Trophoblast cell (in vitro differentiated cells and primary cell): ENCODE measurements at regions not wholly inside any gene's neighbourhood (a gene's known extent, or its start where the extent isn't known, plus 50 kb on each side); places are given as distances from the start of the nearest gene placed in this dataset.

Source experiments
- DNase-seq, 2 donors: peaks; one replicate each; pipeline ENCODE4 v3.0.0-alpha.2; 2016
- H2AFZ ChIP-seq: 2 replicates; pipeline ENCODE4 v1.6.1; 2013; ENCODE audit warnings: low read length, moderate library complexity, mild to moderate bottlenecking; ENCODE audit not compliant: insufficient read depth, poor library complexity
- H2AK5ac ChIP-seq: 2 replicates; pipeline ENCODE4 v1.6.1; 2013; ENCODE audit warnings: mild to moderate bottlenecking, low read length
- H2BK120ac ChIP-seq: 2 replicates; pipeline ENCODE4 v1.6.1; 2013; ENCODE audit warnings: low read length, mild to moderate bottlenecking, moderate library complexity; ENCODE audit not compliant: insufficient read depth, poor library complexity
- H2BK12ac ChIP-seq: 2 replicates; pipeline ENCODE4 v1.6.1; 2013; ENCODE audit warnings: mild to moderate bottlenecking, low read length, moderate library complexity
- H2BK5ac ChIP-seq: 2 replicates; pipeline ENCODE4 v1.6.1; 2013; ENCODE audit warnings: low read length, low read depth, moderate library complexity, mild to moderate bottlenecking; ENCODE audit not compliant: poor library complexity
- H3K14ac ChIP-seq: 2 replicates; pipeline ENCODE4 v1.6.1; 2013; ENCODE audit warnings: mild to moderate bottlenecking, low read length
- H3K18ac ChIP-seq: 2 replicates; pipeline ENCODE4 v1.6.1; 2013; ENCODE audit warnings: mild to moderate bottlenecking, low read length
- H3K23ac ChIP-seq: 2 replicates; pipeline ENCODE4 v1.6.1; 2013; ENCODE audit warnings: low read length
- H3K27ac ChIP-seq: 2 replicates; pipeline ENCODE4 v1.5.1; 2013; ENCODE audit warnings: low read depth, mild to moderate bottlenecking, inconsistent platforms, low read length, moderate library complexity
- H3K27me3 ChIP-seq: 2 replicates; pipeline ENCODE4 v1.6.1; 2013; ENCODE audit warnings: inconsistent platforms, mild to moderate bottlenecking, low read length, moderate library complexity; ENCODE audit not compliant: insufficient read depth
- H3K36me3 ChIP-seq, 2 experiments: 1 replicate in 1 of 2; 2 replicates in 1 of 2; pipeline ENCODE4 v1.6.1; 2013; ENCODE audit warnings: low read length in 2 of 2, mild to moderate bottlenecking in 2 of 2, moderate library complexity in 1 of 2; ENCODE audit not compliant: insufficient read depth in 2 of 2, control insufficient read depth in 1 of 2
- H3K4ac ChIP-seq: 2 replicates; pipeline ENCODE4 v1.6.1; 2013; ENCODE audit warnings: low read depth, mild to moderate bottlenecking, low read length, moderate library complexity
- H3K4me1 ChIP-seq, 2 experiments: 1 replicate in 1 of 2; 2 replicates in 1 of 2; pipeline ENCODE4 v1.6.1; 2013; ENCODE audit warnings: low read length in 2 of 2, mild to moderate bottlenecking in 2 of 2, moderate library complexity in 1 of 2; ENCODE audit not compliant: insufficient read depth in 2 of 2, control insufficient read depth in 1 of 2
- H3K4me2 ChIP-seq: 2 replicates; pipeline ENCODE4 v1.6.1; 2013; ENCODE audit warnings: inconsistent platforms, mild to moderate bottlenecking, low read length, moderate library complexity
- H3K4me3 ChIP-seq: 2 replicates; pipeline ENCODE4 v1.5.1; 2013; ENCODE audit warnings: mild to moderate bottlenecking, low read depth, low read length, inconsistent platforms
- H3K79me1 ChIP-seq: one replicate; pipeline ENCODE4 v1.6.1; 2013; ENCODE audit warnings: low read length
- H3K79me2 ChIP-seq: 2 replicates; pipeline ENCODE4 v1.6.1; 2013; ENCODE audit warnings: low read length, mild to moderate bottlenecking; ENCODE audit not compliant: control insufficient read depth, insufficient read depth, poor library complexity
- H3K9ac ChIP-seq: 2 replicates; pipeline ENCODE4 v1.6.1; 2013; ENCODE audit warnings: mild to moderate bottlenecking, low read length
- H3K9me3 ChIP-seq: 2 replicates; pipeline ENCODE4 v1.6.1; 2013; ENCODE audit warnings: low read depth, mild to moderate bottlenecking, control low read depth, inconsistent platforms, low read length; ENCODE audit not compliant: insufficient read depth
- H4K12ac ChIP-seq: 2 replicates; pipeline ENCODE4 v1.6.1; 2013; ENCODE audit warnings: low read depth, mild to moderate bottlenecking, low read length, moderate library complexity
- H4K8ac ChIP-seq: 2 replicates; pipeline ENCODE4 v1.6.1; 2013; ENCODE audit warnings: low read depth, mild to moderate bottlenecking, low read length, moderate library complexity
- H4K91ac ChIP-seq: one replicate; pipeline ENCODE4 v1.6.1; 2013; ENCODE audit warnings: low read depth, mild to moderate bottlenecking, low read length, moderate library complexity
- WGBS: extraction: QIAGEN DNeasy Blood & Tissue Kit; methylation state at CpG from one replicate; pipeline ENCODE4 v1.1.7; 2013; ENCODE audit warnings: missing lambda C conversion rate; ENCODE audit not compliant: insufficient read length, insufficient coverage; ENCODE audit errors: extremely low coverage; 5-methylcytosine and 5-hydroxymethylcytosine counted together

DNA sequence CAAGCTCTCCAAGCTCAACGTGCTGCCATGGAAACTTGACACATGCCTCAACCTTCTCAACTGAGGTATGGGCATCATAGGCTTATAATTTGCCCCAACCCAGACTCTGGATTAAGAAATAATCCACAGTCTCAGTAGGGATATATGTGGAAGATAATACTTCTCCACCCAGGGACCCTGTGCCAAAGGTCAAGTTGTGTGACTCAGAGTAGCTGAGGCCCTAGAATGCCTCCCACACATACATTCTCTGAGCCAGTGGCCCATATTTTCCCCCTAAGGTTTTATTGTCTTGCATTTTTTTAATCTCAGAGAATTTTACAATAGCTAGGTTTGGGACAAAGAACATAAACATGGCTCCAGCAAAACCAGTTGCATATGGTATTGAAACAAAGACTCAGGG is 283.1 kb downstream of the IDS start:
- H3K4me2 ChIP-seq, result no peak overlapping the region
- no peak overlapping the region for H3K14ac ChIP-seq
- no peak for DNase-seq
- no peak overlapping the region for H3K18ac ChIP-seq
- no peaks in the 10 kb centered on the region for H3K79me1 ChIP-seq
- no peaks in the 10 kb centered on the region for H3K9me3 ChIP-seq
- H3K27me3 ChIP-seq, result no peaks in the 10 kb centered on the region
- no peaks in the 10 kb centered on the region for H3K4me1 ChIP-seq
- no peak overlapping the region for H4K12ac ChIP-seq
- no peak overlapping the region for H3K23ac ChIP-seq
- no peaks in the 10 kb centered on the region for H3K79me2 ChIP-seq
- no peak overlapping the region for H3K9ac ChIP-seq
- no peak overlapping the region for H3K4me3 ChIP-seq
- no peak overlapping the region for H4K8ac ChIP-seq
- H2BK12ac ChIP-seq, result no peak overlapping the region
- H3K4ac ChIP-seq, result no peak overlapping the region
- no peak overlapping the region for H2BK120ac ChIP-seq
- no peak overlapping the region for H2AK5ac ChIP-seq
- no peak overlapping the region for H3K27ac ChIP-seq
- H3K36me3 ChIP-seq, result no peaks in the 10 kb centered on the region
- no peak overlapping the region for H2BK5ac ChIP-seq
- H4K91ac ChIP-seq, result no peak overlapping the region
- no CpG with 5 or more reads among the region's 1 CpG for WGBS
- no peak overlapping the region for H2AFZ ChIP-seq

DNA sequence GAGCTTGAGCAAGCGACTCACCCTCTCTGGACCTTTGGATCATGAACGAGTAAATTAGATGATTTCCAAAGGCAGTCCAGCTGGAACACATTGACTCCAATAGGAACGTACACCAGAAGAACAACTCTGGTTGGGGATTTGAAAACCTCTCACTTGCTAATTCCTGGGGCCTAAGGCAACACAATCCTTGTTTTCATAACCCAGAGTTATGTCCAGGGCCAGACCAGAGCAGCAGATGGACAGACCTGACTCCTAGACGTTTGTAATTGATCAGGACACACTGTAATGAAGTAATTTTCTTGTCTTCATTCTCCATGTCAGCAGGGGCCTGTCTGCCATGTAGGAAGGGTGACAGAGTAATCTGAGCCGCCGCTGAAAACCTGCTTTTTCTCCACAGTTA is 283.9 kb downstream of the IDS start:
- no peaks in the 10 kb centered on the region for H3K4me1 ChIP-seq
- no peaks in the 10 kb centered on the region for H3K27me3 ChIP-seq
- H2BK5ac ChIP-seq, result no peak overlapping the region
- no peaks in the 10 kb centered on the region for H3K36me3 ChIP-seq
- no peak overlapping the region for H3K14ac ChIP-seq
- H3K4me2 ChIP-seq, result no peak overlapping the region
- no peaks in the 10 kb centered on the region for H3K79me2 ChIP-seq
- no peak overlapping the region for H3K18ac ChIP-seq
- no peak overlapping the region for H2AK5ac ChIP-seq
- H3K4me3 ChIP-seq, result no peak overlapping the region
- no peak overlapping the region for H3K4ac ChIP-seq
- no peaks in the 10 kb centered on the region for H3K9me3 ChIP-seq
- no peak for DNase-seq
- no peak overlapping the region for H4K8ac ChIP-seq
- no peaks in the 10 kb centered on the region for H3K79me1 ChIP-seq
- H3K9ac ChIP-seq, result no peak overlapping the region
- whole genome bisulfite sequencing, result no CpG with 5 or more reads among the region's 6 CpGs
- H2BK12ac ChIP-seq, result no peak overlapping the region
- no peak overlapping the region for H4K91ac ChIP-seq
- H2BK120ac ChIP-seq, result no peak overlapping the region
- H3K23ac ChIP-seq, result no peak overlapping the region
- no peak overlapping the region for H2AFZ ChIP-seq
- H4K12ac ChIP-seq, result no peak overlapping the region
- no peak overlapping the region for H3K27ac ChIP-seq

DNA sequence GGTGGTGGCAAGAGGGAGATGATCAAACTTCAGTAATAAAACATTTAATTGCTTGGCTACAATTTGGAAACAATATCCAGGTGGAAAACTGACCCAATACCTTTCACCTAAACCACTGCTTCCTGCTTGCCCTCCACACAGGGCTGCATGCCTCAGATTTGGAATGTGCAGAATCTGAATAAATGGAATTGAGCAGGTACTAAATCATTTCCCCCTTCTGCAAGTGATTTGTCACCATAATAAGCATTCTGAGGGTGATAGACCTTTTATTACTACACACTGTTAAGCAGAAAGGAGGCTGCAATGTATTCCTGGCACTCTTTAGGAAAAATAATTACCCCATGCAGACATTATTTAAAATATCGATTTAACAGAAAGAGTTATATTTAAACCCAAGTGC is 291.8 kb downstream of the IDS start:
- no peak overlapping the region for H3K4ac ChIP-seq
- no peak overlapping the region for H2BK5ac ChIP-seq
- H3K14ac ChIP-seq, result no peak overlapping the region
- no peaks in the 10 kb centered on the region for H3K79me1 ChIP-seq
- DNase-seq, result no peak
- H3K27ac ChIP-seq, result no peak overlapping the region
- no peak overlapping the region for H3K9ac ChIP-seq
- H3K23ac ChIP-seq, result no peak overlapping the region
- no peak overlapping the region for H4K12ac ChIP-seq
- no peaks in the 10 kb centered on the region for H3K79me2 ChIP-seq
- no peaks in the 10 kb centered on the region for H3K36me3 ChIP-seq
- no peaks in the 10 kb centered on the region for H3K9me3 ChIP-seq
- no peak overlapping the region for H4K91ac ChIP-seq
- no peak overlapping the region for H4K8ac ChIP-seq
- H3K27me3 ChIP-seq, result no peaks in the 10 kb centered on the region
- no peak overlapping the region for H2BK12ac ChIP-seq
- no peak overlapping the region for H3K4me3 ChIP-seq
- no peak overlapping the region for H3K18ac ChIP-seq
- WGBS, result no CpG with 5 or more reads among the region's 1 CpG
- H2AFZ ChIP-seq, result no peak overlapping the region
- no peaks in the 10 kb centered on the region for H3K4me1 ChIP-seq
- no peak overlapping the region for H2BK120ac ChIP-seq
- no peak overlapping the region for H2AK5ac ChIP-seq
- no peak overlapping the region for H3K4me2 ChIP-seq

DNA sequence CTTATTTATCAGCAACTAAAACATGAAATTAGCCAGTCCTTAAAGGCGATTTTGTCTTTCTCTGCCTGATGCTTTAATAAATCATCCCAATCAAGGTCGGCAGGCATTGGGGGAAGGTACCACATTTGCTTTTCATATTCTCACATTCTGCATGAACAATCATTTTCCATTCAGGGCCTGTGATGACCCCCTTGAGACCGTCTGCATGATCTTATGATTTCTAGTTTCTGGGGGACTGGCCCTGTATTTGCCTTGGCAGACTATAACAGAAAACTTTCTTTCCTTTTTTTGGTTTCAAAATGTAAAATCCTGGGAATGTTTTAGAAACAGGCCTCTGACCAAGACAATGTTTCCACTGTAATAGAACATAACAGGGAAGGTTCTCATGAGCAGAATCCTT is 296.8 kb downstream of the IDS start:
- Histone ChIP-seq H3K23ac (no peak overlapping the region), H3K79me2 (no peaks in the 10 kb centered on the region), H2BK5ac (no peak overlapping the region), H4K91ac (no peak overlapping the region), H2BK120ac (no peak overlapping the region), H2AK5ac (no peak overlapping the region), H4K8ac (no peak overlapping the region), H3K4me3 (no peak overlapping the region), H3K14ac (no peak overlapping the region), H4K12ac (no peak overlapping the region), H3K4ac (no peak overlapping the region), H3K27me3 (no peaks in the 10 kb centered on the region), H3K36me3 (no peaks in the 10 kb centered on the region), H3K79me1 (no peaks in the 10 kb centered on the region), H3K27ac (no peak overlapping the region), H3K4me1 (no peaks in the 10 kb centered on the region), H3K9ac (no peak overlapping the region), H3K18ac (no peak overlapping the region), H3K4me2 (no peak overlapping the region), H3K9me3 (no peaks in the 10 kb centered on the region), H2AFZ (no peak overlapping the region), H2BK12ac (no peak overlapping the region)
- no peak for DNase-seq
- no CpG with 5 or more reads among the region's 3 CpGs for WGBS
